ENCODE measurements at regions not wholly inside any gene's neighbourhood (a gene's known extent, or its start where the extent isn't known, plus 50 kb on each side); places are given as distances from the start of the nearest gene placed in this dataset.
A peak's percentile ranks its signal among the peaks of the same experiment; 100 is the strongest.

- DNase-seq = no peak
These were observed 52.0 kb upstream of the RPL11 start for GRCh38 chr1:23639460-23640095.

- DNase-seq = no peak
These were observed 52.8 kb upstream of the RPL11 start for GRCh38 chr1:23638786-23639241.

GRCh38 chr1:23638188-23638619 is 53.4 kb upstream of the RPL11 start:
- DNase-seq = no peak

GRCh38 chr1:23636009-23636408 is 55.6 kb upstream of the RPL11 start:
- DNase-seq = no peak

GRCh38 chr1:23634840-23635651 is 56.6 kb upstream of the RPL11 start:
- DNase-seq = peak; percentile 74

GRCh38 chr1:23634518-23634839 is 57.1 kb upstream of the RPL11 start:
- DNase-seq = no peak

GRCh38 chr1:23632479-23633160 is 59.0 kb upstream of the RPL11 start:
- DNase-seq = no peak

GRCh38 chr1:23629708-23630290 is 61.8 kb upstream of the RPL11 start:
- no peak for DNase-seq

- no peak for DNase-seq
These were observed 62.6 kb upstream of the RPL11 start for GRCh38 chr1:23628951-23629387.

- DNase-seq = no peak
These were observed 64.4 kb upstream of the RPL11 start for GRCh38 chr1:23627069-23627735.

- DNase-seq = no peak
These were observed 65.6 kb upstream of the RPL11 start for GRCh38 chr1:23625929-23626535.

GRCh38 chr1:23625459-23625858 is 66.1 kb upstream of the RPL11 start:
- DNase-seq = no peak

- DNase-seq = no peak
These were observed 65.1 kb upstream of the ID3 start for GRCh38 chr1:23624440-23624839.

- DNase-seq = no peak
These were observed 63.0 kb upstream of the ID3 start for GRCh38 chr1:23622284-23622683.

GRCh38 chr1:23620605-23621004 is 61.3 kb upstream of the ID3 start:
- DNase-seq = no peak

GRCh38 chr1:23619299-23620188 is 60.2 kb upstream of the ID3 start:
- no peak for DNase-seq

- DNase-seq = no peak
These were observed 59.3 kb upstream of the ID3 start for GRCh38 chr1:23618586-23619083.

GRCh38 chr1:23617084-23617521 is 57.8 kb upstream of the ID3 start:
- DNase-seq = no peak

GRCh38 chr1:23616292-23616824 is 57.1 kb upstream of the ID3 start:
- DNase-seq = no peak

GRCh38 chr1:23615852-23616251 is 56.6 kb upstream of the ID3 start:
- DNase-seq = no peak

GRCh38 chr1:23615423-23615822 is 56.1 kb upstream of the ID3 start:
- DNase-seq = no peak
